Ovary (tissue), 3 donors: ENCODE measurements at regions not wholly inside any gene's neighbourhood (a gene's known extent, or its start where the extent isn't known, plus 50 kb on each side); places are given as distances from the start of the nearest gene placed in this dataset.

Experiments
- EP300 ChIP-seq: sonication (generic); formaldehyde crosslinking; IDR thresholded peaks from one replicate; pipeline ENCODE4 v1.6.1; 2017; ENCODE audit warnings: antibody characterized with exemption
- TF ChIP-seq, protein P1 (sequence below), 3 donors: fragments of 450-650 bp in 2 of 3; fragments of 200-600 bp in 1 of 3; IDR thresholded peaks; one replicate each; pipeline versions ENCODE4 v1.5.1 to v1.8.0; 2016 to 2022; ENCODE audit warnings: antibody characterized with exemption in 3 of 3, mild to moderate bottlenecking in 1 of 3
- donor health status: DM: no; HTN: no; CAD: no.

DNA sequence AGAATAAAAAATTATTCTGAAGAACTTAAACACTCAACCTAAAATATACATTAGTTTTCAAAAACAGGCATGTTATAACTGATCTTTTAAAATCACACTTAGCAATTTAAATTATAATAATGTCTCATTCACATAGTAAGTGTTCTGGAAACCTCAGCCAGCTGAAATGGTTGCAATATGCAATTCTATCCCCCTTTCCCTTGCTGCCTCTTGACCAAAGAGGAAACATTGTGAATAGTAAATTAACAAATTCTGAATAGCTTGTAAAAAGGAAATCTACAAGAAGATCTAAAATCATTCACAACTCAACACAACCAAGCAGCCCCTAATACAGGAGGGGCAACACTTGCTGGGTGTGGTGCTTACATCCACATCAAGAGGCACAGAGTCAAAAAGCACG lies 431.9 kb downstream of the BCAT1 start:
- TF ChIP-seq, protein P1, sequence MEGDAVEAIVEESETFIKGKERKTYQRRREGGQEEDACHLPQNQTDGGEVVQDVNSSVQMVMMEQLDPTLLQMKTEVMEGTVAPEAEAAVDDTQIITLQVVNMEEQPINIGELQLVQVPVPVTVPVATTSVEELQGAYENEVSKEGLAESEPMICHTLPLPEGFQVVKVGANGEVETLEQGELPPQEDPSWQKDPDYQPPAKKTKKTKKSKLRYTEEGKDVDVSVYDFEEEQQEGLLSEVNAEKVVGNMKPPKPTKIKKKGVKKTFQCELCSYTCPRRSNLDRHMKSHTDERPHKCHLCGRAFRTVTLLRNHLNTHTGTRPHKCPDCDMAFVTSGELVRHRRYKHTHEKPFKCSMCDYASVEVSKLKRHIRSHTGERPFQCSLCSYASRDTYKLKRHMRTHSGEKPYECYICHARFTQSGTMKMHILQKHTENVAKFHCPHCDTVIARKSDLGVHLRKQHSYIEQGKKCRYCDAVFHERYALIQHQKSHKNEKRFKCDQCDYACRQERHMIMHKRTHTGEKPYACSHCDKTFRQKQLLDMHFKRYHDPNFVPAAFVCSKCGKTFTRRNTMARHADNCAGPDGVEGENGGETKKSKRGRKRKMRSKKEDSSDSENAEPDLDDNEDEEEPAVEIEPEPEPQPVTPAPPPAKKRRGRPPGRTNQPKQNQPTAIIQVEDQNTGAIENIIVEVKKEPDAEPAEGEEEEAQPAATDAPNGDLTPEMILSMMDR (IDR thresholded peaks at IDR 0.05), result no peak
- no peak for TF ChIP-seq EP300
